Lung (tissue), 11 donors: ENCODE measurements at regions not wholly inside any gene's neighbourhood (a gene's known extent, or its start where the extent isn't known, plus 50 kb on each side); places are given as distances from the start of the nearest gene placed in this dataset.

Experiments
- ATAC-seq: fragments of 200-7000 bp; cut with Tn5 transposase; one replicate; pipeline ENCODE4 v1.9.1; 2020; ENCODE audit warnings: moderate number of reproducible peaks; ENCODE audit not compliant: insufficient read depth, low FRiP score
- DNase-seq, 3 donors: peaks; one replicate each; pipeline ENCODE4 v3.0.0-alpha.2; 2013 to 2017
- H3K27ac ChIP-seq, 2 donors: one replicate each; pipeline ENCODE4 v1.5.1; 2013; ENCODE audit warnings: mild to moderate bottlenecking in 2 of 2, moderate library complexity in 2 of 2, control low read depth in 1 of 2, inconsistent platforms in 1 of 2, low read depth in 1 of 2, low read length in 1 of 2
- H3K27me3 ChIP-seq, 3 donors: one replicate each; pipeline ENCODE4 v1.5.1; 2013; ENCODE audit warnings: low read length in 2 of 3; ENCODE audit not compliant: control insufficient read depth in 3 of 3, insufficient read depth in 3 of 3
- H3K36me3 ChIP-seq, 4 donors: one replicate each; pipeline ENCODE4 v1.5.1; 2013; ENCODE audit warnings: low read length in 4 of 4, mild to moderate bottlenecking in 1 of 4, moderate library complexity in 1 of 4; ENCODE audit not compliant: control insufficient read depth in 4 of 4, insufficient read depth in 4 of 4
- H3K4me1 ChIP-seq, 5 donors: one replicate each; pipeline ENCODE4 v1.5.1; 2013; ENCODE audit warnings: low read length in 5 of 5, mild to moderate bottlenecking in 2 of 5, moderate library complexity in 1 of 5; ENCODE audit not compliant: control insufficient read depth in 5 of 5, insufficient read depth in 5 of 5
- H3K4me3 ChIP-seq: one replicate; pipeline ENCODE4 v1.5.1; 2013; ENCODE audit warnings: mild to moderate bottlenecking, control low read depth, moderate library complexity
- H3K9ac ChIP-seq, 2 donors: one replicate each; pipeline ENCODE4 v1.5.1; 2013; ENCODE audit warnings: low read length in 2 of 2, control low read depth in 1 of 2; ENCODE audit not compliant: insufficient read depth in 1 of 2
- H3K9me3 ChIP-seq, 4 donors: one replicate each; pipeline ENCODE4 v1.5.1; 2013; ENCODE audit warnings: low read length in 3 of 4, mild to moderate bottlenecking in 1 of 4, moderate library complexity in 1 of 4; ENCODE audit not compliant: control insufficient read depth in 4 of 4, insufficient read depth in 3 of 4
- WGBS, 2 donors: extraction: QIAGEN DNeasy Blood & Tissue Kit; methylation state at CpG; one replicate each; pipeline ENCODE4 v1.1.7; 2013; 5-methylcytosine and 5-hydroxymethylcytosine counted together
- TF ChIP-seq, protein P1 (sequence below): IDR thresholded peaks from 2 replicates; pipeline ENCODE4 v1.5.1; 2012; ENCODE audit warnings: mild to moderate bottlenecking; ENCODE audit errors: control extremely low read depth, extremely low read depth
- donor health status: control.
- donor health status: control.
- donor health status: Bipolar disorder and iron deficiency.
- donor health status: healthy.
- donor health status: DM: yes; HTN: yes; CAD: no.

DNA sequence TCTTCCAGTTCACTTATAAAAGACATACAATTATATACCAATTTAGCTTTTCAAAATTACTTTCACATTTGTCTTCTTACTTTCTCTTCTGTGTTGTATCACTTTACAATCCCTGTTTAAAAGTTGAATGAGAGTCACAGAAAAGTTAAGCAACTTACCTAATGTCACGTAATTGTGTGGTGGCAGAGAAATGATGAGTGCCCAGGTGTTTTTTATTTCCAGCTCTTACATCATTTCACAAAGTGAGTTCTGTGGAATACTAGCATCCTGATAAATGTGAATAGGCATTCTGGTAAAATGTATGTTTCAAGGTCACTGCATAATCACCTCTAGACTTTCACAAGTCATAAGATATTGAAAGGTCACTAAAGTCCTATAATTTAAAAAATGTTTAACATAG is 133.0 kb upstream of the FIBIN start:
- Histone ChIP-seq H3K9ac (no peak overlapping the region), H3K27ac (no peak overlapping the region), H3K4me1 (peaks cover 0 to 3% (median 0%) of the 10 kb centered on the region in 5 donors), H3K36me3 (no peaks in the 10 kb centered on the region), H3K27me3 (no peaks in the 10 kb centered on the region), H3K9me3 (no peaks in the 10 kb centered on the region), H3K4me3 (no peak overlapping the region)
- TF ChIP-seq, protein P1, sequence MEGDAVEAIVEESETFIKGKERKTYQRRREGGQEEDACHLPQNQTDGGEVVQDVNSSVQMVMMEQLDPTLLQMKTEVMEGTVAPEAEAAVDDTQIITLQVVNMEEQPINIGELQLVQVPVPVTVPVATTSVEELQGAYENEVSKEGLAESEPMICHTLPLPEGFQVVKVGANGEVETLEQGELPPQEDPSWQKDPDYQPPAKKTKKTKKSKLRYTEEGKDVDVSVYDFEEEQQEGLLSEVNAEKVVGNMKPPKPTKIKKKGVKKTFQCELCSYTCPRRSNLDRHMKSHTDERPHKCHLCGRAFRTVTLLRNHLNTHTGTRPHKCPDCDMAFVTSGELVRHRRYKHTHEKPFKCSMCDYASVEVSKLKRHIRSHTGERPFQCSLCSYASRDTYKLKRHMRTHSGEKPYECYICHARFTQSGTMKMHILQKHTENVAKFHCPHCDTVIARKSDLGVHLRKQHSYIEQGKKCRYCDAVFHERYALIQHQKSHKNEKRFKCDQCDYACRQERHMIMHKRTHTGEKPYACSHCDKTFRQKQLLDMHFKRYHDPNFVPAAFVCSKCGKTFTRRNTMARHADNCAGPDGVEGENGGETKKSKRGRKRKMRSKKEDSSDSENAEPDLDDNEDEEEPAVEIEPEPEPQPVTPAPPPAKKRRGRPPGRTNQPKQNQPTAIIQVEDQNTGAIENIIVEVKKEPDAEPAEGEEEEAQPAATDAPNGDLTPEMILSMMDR: no peak
- DNase-seq (no peak), ATAC-seq (no peak)
- WGBS, 2 donors: 83 to 90% methylated on average over 1 of the region's 1 CpG

DNA sequence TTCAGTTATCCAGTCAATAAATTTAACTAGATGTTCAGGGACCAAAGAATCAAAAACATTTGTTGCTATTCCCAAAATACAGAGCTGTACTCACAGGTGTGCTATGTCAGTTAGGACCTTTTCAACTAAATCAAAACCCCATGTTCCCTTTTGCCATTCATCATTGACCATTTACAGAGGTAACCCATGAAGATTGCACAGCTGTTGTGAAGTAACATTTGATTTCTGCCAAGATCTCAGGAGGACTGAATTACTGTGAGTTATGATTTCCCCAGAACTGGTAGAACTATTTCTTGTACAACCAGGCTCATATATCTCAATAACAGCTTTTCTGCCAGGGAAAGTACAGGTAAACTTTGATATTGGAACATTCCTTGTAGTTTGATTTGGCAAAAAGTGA is 131.1 kb upstream of the FIBIN start:
- Histone ChIP-seq H3K4me1 (peaks cover 0 to 7% (median 0%) of the 10 kb centered on the region in 5 donors), H3K27ac (no peak overlapping the region), H3K4me3 (no peak overlapping the region), H3K27me3 (no peaks in the 10 kb centered on the region), H3K9ac (no peak overlapping the region), H3K36me3 (no peaks in the 10 kb centered on the region), H3K9me3 (no peaks in the 10 kb centered on the region)
- ATAC-seq (no peak), DNase-seq (no peak)
- TF ChIP-seq, protein P1: no peak

DNA sequence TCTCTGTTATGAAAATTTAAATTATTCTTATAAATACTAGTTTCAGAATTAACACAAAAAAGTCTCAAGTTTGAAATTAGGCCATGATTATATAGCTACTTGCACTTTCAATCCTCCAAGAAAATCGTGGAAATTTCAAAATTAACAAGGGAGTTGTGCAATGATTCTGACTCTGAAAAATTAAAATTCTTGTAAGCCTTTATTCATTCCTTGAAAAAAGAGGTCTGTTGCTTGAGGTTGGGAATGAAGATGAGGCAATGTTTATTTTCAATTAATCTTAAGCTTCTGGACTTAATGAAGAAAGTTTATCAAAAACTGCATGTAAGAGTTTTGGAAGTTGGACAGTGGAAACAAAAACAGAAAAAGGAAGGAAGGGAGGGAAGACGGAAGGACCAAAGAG is 128.2 kb upstream of the FIBIN start:
- TF ChIP-seq, protein P1: no peak
- DNase-seq (no peak), ATAC-seq (no peak)
- peaks cover 0 to 10% (median 0%) of the 10 kb centered on the region in 5 donors for H3K4me1 ChIP-seq
- WGBS, 2 donors: 66 to 68% methylated on average over 2 of the region's 2 CpGs
- H3K9ac ChIP-seq: no peak overlapping the region
- H3K27ac ChIP-seq: no peak overlapping the region
- peaks cover 0 to 2% (median 0%) of the 10 kb centered on the region in 4 donors for H3K9me3 ChIP-seq
- no peaks in the 10 kb centered on the region for H3K36me3 ChIP-seq
- H3K4me3 ChIP-seq: no peak overlapping the region
- no peaks in the 10 kb centered on the region for H3K27me3 ChIP-seq

DNA sequence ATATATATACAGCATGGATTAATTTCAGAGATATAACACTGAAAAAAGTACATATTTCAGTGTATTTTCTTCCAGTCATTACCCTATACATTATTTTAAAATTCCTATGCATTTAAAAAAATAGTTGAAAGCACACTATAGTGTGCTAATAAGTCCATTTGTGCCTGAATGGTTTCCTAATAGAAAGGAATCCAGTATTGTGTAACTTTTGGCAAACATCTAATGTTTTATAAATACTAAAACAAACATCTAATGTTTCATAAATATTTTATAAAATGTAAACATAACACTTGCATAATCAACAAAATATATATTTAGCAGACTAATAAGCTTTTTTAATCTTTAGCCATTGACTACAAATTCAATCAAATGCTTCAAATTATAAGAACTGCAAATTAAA is 126.6 kb upstream of the FIBIN start:
- Histone ChIP-seq H3K36me3 (no peaks in the 10 kb centered on the region), H3K4me1 (peaks cover 0 to 10% (median 0%) of the 10 kb centered on the region in 5 donors), H3K27ac (no peak overlapping the region), H3K4me3 (no peak overlapping the region), H3K9ac (no peak overlapping the region), H3K27me3 (no peaks in the 10 kb centered on the region), H3K9me3 (peaks cover 0 to 2% (median 0%) of the 10 kb centered on the region in 4 donors)
- TF ChIP-seq, protein P1: no peak
- peak in 2 of 3 donors; percentile 77 to 87 for DNase-seq
- no peak for ATAC-seq
